ENCODE measurements at regions not wholly inside any gene's neighbourhood (a gene's known extent, or its start where the extent isn't known, plus 50 kb on each side); places are given as distances from the start of the nearest gene placed in this dataset.

DNA sequence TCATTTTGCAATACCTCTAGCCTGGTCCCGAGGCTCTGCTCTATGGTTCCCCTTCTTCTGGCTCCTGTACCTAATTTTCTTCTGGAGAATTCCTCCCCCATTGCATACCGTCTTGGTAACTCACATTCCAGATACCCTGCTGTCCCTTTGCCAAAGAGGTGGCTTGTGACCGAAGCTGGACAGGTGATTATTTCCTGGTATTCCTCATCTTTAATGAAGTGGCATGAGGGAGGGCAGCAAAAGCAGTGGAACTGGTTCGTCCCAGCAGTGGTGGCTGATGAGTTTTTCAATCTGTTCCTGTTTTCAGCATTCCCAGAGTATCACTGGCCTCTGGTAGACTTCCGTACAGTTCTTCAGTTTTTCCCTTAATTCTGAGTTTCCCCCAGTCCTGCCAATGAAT is 186.2 kb upstream of the CADPS start:
- TF ChIP-seq, protein P1, sequence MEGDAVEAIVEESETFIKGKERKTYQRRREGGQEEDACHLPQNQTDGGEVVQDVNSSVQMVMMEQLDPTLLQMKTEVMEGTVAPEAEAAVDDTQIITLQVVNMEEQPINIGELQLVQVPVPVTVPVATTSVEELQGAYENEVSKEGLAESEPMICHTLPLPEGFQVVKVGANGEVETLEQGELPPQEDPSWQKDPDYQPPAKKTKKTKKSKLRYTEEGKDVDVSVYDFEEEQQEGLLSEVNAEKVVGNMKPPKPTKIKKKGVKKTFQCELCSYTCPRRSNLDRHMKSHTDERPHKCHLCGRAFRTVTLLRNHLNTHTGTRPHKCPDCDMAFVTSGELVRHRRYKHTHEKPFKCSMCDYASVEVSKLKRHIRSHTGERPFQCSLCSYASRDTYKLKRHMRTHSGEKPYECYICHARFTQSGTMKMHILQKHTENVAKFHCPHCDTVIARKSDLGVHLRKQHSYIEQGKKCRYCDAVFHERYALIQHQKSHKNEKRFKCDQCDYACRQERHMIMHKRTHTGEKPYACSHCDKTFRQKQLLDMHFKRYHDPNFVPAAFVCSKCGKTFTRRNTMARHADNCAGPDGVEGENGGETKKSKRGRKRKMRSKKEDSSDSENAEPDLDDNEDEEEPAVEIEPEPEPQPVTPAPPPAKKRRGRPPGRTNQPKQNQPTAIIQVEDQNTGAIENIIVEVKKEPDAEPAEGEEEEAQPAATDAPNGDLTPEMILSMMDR (IDR thresholded peaks at IDR 0.05) = no peak
- TF ChIP-seq POLR2A (IDR thresholded peaks at IDR 0.05) = no peak
